Inflammatory macrophage (primary cell): ENCODE measurements at regions not wholly inside any gene's neighbourhood (a gene's known extent, or its start where the extent isn't known, plus 50 kb on each side); places are given as distances from the start of the nearest gene placed in this dataset.
A peak's percentile ranks its signal among the peaks of the same experiment; 100 is the strongest.

Experiments
- DNase-seq, 2 donors: peaks; one replicate each; pipeline ENCODE4 v3.0.0-alpha.2; 2020 to 2022

- no peak for DNase-seq
Measured at GRCh38 chr5:6806668-6807067, 93.4 kb downstream of the TENT4A start.

GRCh38 chr5:6808462-6808861 is 95.2 kb downstream of the TENT4A start:
- no peak for DNase-seq

- DNase-seq: no peak
Measured at GRCh38 chr5:6810641-6811405, 97.6 kb downstream of the TENT4A start.

- DNase-seq: no peak
Measured at GRCh38 chr5:6812091-6812490, 98.9 kb downstream of the TENT4A start.

GRCh38 chr5:6812800-6813731 is 99.8 kb downstream of the TENT4A start:
- no peak for DNase-seq

GRCh38 chr5:6814816-6815215 is 101.6 kb downstream of the TENT4A start:
- no peak for DNase-seq

GRCh38 chr5:6818594-6819511 is 105.6 kb downstream of the TENT4A start:
- DNase-seq: no peak

- DNase-seq: no peak
Measured at GRCh38 chr5:6819521-6819920, 106.3 kb downstream of the TENT4A start.

GRCh38 chr5:6820851-6821479 is 107.7 kb downstream of the TENT4A start:
- DNase-seq: peak; percentile 42 to 48

- no peak for DNase-seq
Measured at GRCh38 chr5:6822068-6822467, 108.8 kb downstream of the TENT4A start.

GRCh38 chr5:6822556-6823343 is 109.5 kb downstream of the TENT4A start:
- no peak for DNase-seq

- no peak for DNase-seq
Measured at GRCh38 chr5:6823996-6824395, 110.8 kb downstream of the TENT4A start.

GRCh38 chr5:6825678-6826244 is 112.5 kb downstream of the TENT4A start:
- DNase-seq: no peak

GRCh38 chr5:6826756-6827155 is 113.5 kb downstream of the TENT4A start:
- no peak for DNase-seq

- peak; percentile 40 to 47 for DNase-seq
Measured at GRCh38 chr5:6827526-6828219, 114.4 kb downstream of the TENT4A start.

GRCh38 chr5:6829150-6829784 is 116.0 kb downstream of the TENT4A start:
- DNase-seq: no peak

GRCh38 chr5:6830643-6831239 is 117.5 kb downstream of the TENT4A start:
- DNase-seq: no peak

GRCh38 chr5:6831678-6832671 is 118.7 kb downstream of the TENT4A start:
- DNase-seq: no peak
